PC-9 (cell line): ENCODE measurements at regions not wholly inside any gene's neighbourhood (a gene's known extent, or its start where the extent isn't known, plus 50 kb on each side); places are given as distances from the start of the nearest gene placed in this dataset.

Experiments
- BruUV-seq: library from RNA; stranded (reverse); fragments of 400-500 nt; replicated peaks from 2 replicates; lab custom pipeline; 2021; lab: Mats Ljungman, UMichigan
- CTCF ChIA-PET: fragments of 300-600 bp; sonication (Branson Sonifier 250); formaldehyde crosslinking; loops from one replicate; lab custom pipeline; 2022; ENCODE audit warnings: antibody characterized with exemption; lab: Charles Lee
- POLR2A ChIA-PET: fragments of 300-600 bp; sonication (Branson Sonifier 250); formaldehyde crosslinking; loops from one replicate; lab custom pipeline; 2022; ENCODE audit warnings: antibody characterized with exemption; ENCODE audit not compliant: unreplicated experiment; lab: Charles Lee
- DNase-seq, 2 experiments: peaks; one replicate each; pipeline versions ENCODE4 v3.0.0 to v3.0.0-alpha.2; 2015 to 2022; ENCODE audit warnings: mixed read lengths in 1 of 2
- H2AFZ ChIP-seq: fragments of 200-600 bp; sonication (generic); 2 replicates; pipeline ENCODE4 v1.8.1; 2017; ENCODE audit warnings: antibody characterized with exemption
- H3F3A ChIP-seq: fragments of 200-600 bp; sonication (generic); 2 replicates; pipeline ENCODE4 v1.8.1; 2017; ENCODE audit warnings: antibody characterized with exemption, mild to moderate bottlenecking, low read depth; ENCODE audit not compliant: insufficient read depth
- H3K27ac ChIP-seq: fragments of 200-600 bp; sonication (generic); 2 replicates; pipeline ENCODE4 v1.6.1; 2016; ENCODE audit warnings: mixed run types
- H3K27me3 ChIP-seq: fragments of 200-600 bp; sonication (generic); 2 replicates; pipeline ENCODE4 v1.6.1; 2016; ENCODE audit warnings: low read depth, mixed run types; ENCODE audit not compliant: insufficient read depth
- H3K36me3 ChIP-seq: fragments of 200-600 bp; sonication (generic); 2 replicates; pipeline ENCODE4 v1.6.1; 2016; ENCODE audit warnings: low read depth, mixed run types
- H3K4me1 ChIP-seq: fragments of 200-600 bp; sonication (generic); replicated peaks from 2 replicates; pipeline ENCODE4 v1.6.1; 2016; ENCODE audit warnings: mixed run types; ENCODE audit not compliant: insufficient read depth
- H3K4me2 ChIP-seq: fragments of 200-600 bp; sonication (generic); 2 replicates; pipeline ENCODE4 v1.6.1; 2017; ENCODE audit warnings: mixed run types
- H3K4me3 ChIP-seq: fragments of 200-600 bp; sonication (generic); 2 replicates; pipeline ENCODE4 v1.6.1; 2016; ENCODE audit warnings: mixed run types
- H3K79me2 ChIP-seq: fragments of 200-600 bp; sonication (generic); 2 replicates; pipeline ENCODE4 v1.6.1; 2017; ENCODE audit warnings: low read depth, mixed run types
- H3K9me2 ChIP-seq: fragments of 200-600 bp; sonication (generic); 2 replicates; pipeline ENCODE4 v1.8.1; 2017; ENCODE audit warnings: mild to moderate bottlenecking; ENCODE audit not compliant: insufficient read depth
- H3K9me3 ChIP-seq: fragments of 200-600 bp; sonication (generic); 2 replicates; pipeline ENCODE4 v1.8.1; 2016; ENCODE audit warnings: low read depth; ENCODE audit not compliant: insufficient read depth
- H4K20me1 ChIP-seq: fragments of 200-600 bp; sonication (generic); 2 replicates; pipeline ENCODE4 v1.8.1; 2017; ENCODE audit not compliant: insufficient read depth
- CTCF ChIP-seq: fragments of 200-600 bp; sonication (generic); conservative IDR thresholded peaks from 2 replicates; pipeline ENCODE4 v1.6.1; 2017; ENCODE audit warnings: mixed run types, antibody characterized with exemption, mild to moderate bottlenecking, moderate library complexity
- EZH2 ChIP-seq: fragments of 200-600 bp; sonication (generic); IDR thresholded peaks from 2 replicates; pipeline ENCODE4 v1.8.0; 2017; ENCODE audit warnings: antibody characterized with exemption, low read depth
- intact Hi-C: fragments of 100-400 bp; cut with micrococcal nuclease; formaldehyde crosslinking; loops from one replicate; pipeline ENCODE4 v1.10.0; 2022; ENCODE audit not compliant: unreplicated experiment

- CTCF ChIA-PET, result no interaction called here
- H3K27ac ChIP-seq, result no peak overlapping the region
- no peaks in the 10 kb centered on the region for H3K79me2 ChIP-seq
- no peaks in the 10 kb centered on the region for H3K9me3 ChIP-seq
- TF ChIP-seq EZH2 (no peak), CTCF (no peak)
- intact Hi-C loops, result no loop called here
- no peaks in the 10 kb centered on the region for H4K20me1 ChIP-seq
- H3K27me3 ChIP-seq, result no peaks in the 10 kb centered on the region
- no peaks in the 10 kb centered on the region for H3K9me2 ChIP-seq
- no peaks in the 10 kb centered on the region for H3F3A ChIP-seq
- no peak for DNase-seq
- H3K4me3 ChIP-seq, result no peak overlapping the region
- H3K36me3 ChIP-seq, result no peaks in the 10 kb centered on the region
- H2AFZ ChIP-seq, result no peak overlapping the region
- no peaks in the 10 kb centered on the region for H3K4me1 ChIP-seq
- no TSS peak for BruUV-seq
- POLR2A ChIA-PET, result no interaction called here
- no peak overlapping the region for H3K4me2 ChIP-seq
Measured at GRCh38 chr4:58566260-58566659, 1456.1 kb upstream of the IGFBP7 start.

GRCh38 chr4:58564695-58565475, 1454.7 kb upstream of the IGFBP7 start:
- H3K9me3 ChIP-seq, result no peaks in the 10 kb centered on the region
- H3K27me3 ChIP-seq, result no peaks in the 10 kb centered on the region
- H3K4me2 ChIP-seq, result no peak overlapping the region
- ChIA-PET CTCF (no interaction called here), POLR2A (no interaction called here)
- H3K4me1 ChIP-seq, result no peaks in the 10 kb centered on the region
- intact Hi-C loops, result no loop called here
- no peak overlapping the region for H3K27ac ChIP-seq
- no peaks in the 10 kb centered on the region for H3K36me3 ChIP-seq
- no peak overlapping the region for H2AFZ ChIP-seq
- no peaks in the 10 kb centered on the region for H3K79me2 ChIP-seq
- DNase-seq, result no peak
- H3K4me3 ChIP-seq, result no peak overlapping the region
- TF ChIP-seq CTCF (no peak), EZH2 (no peak)
- H3F3A ChIP-seq, result no peaks in the 10 kb centered on the region
- H3K9me2 ChIP-seq, result no peaks in the 10 kb centered on the region
- BruUV-seq, result no TSS peak
- H4K20me1 ChIP-seq, result no peaks in the 10 kb centered on the region

GRCh38 chr4:58561170-58561569, 1451.0 kb upstream of the IGFBP7 start:
- H3K27me3 ChIP-seq, result no peaks in the 10 kb centered on the region
- no peaks in the 10 kb centered on the region for H3K9me3 ChIP-seq
- no peak overlapping the region for H3K27ac ChIP-seq
- no peak overlapping the region for H3K4me2 ChIP-seq
- no peak for TF ChIP-seq EZH2
- no peak for TF ChIP-seq CTCF
- H3K4me1 ChIP-seq, result no peaks in the 10 kb centered on the region
- DNase-seq, result no peak
- no peaks in the 10 kb centered on the region for H3F3A ChIP-seq
- H3K36me3 ChIP-seq, result no peaks in the 10 kb centered on the region
- H2AFZ ChIP-seq, result no peak overlapping the region
- BruUV-seq, result no TSS peak
- intact Hi-C loops, result no loop called here
- no peak overlapping the region for H3K4me3 ChIP-seq
- POLR2A ChIA-PET, result no interaction called here
- no peaks in the 10 kb centered on the region for H3K9me2 ChIP-seq
- no peaks in the 10 kb centered on the region for H3K79me2 ChIP-seq
- CTCF ChIA-PET, result no interaction called here
- no peaks in the 10 kb centered on the region for H4K20me1 ChIP-seq
